ENCODE measurements at regions not wholly inside any gene's neighbourhood (a gene's known extent, or its start where the extent isn't known, plus 50 kb on each side); places are given as distances from the start of the nearest gene placed in this dataset.
"Not testable (repeated sequence)": the region's sequence is repeated elsewhere in the genome, so short reads cannot be mapped to it uniquely, and the experiment has no call there.

DNA sequence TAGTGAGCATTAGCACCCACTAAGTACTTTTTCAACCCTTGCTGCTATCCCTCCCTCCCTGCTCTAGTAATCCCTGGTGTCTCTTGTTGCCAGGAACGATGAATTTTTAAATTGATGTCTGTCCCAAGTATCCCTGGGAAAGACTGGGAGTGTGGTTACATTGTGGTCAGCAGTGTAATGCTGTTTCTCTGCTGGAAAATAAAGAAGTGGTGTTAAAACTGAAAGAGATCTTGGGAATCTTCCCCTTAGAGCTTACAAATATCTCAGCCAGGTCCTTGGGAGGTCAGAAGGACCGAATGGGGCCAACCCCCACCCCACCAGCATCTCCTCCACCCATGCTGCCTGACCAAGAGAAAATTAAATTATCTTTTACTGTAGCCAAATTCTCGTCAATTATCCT lies 174.5 kb upstream of the MXRA5 start:
- H3K4me1 ChIP-seq (ENCODE audit: control insufficient read depth, insufficient read depth, low read length), result no peaks in the 10 kb centered on the region
- no peak overlapping the region for H3K4me3 ChIP-seq (ENCODE audit: low read length)
- H3K36me3 Mint-ChIP-seq, result no peaks in the 10 kb centered on the region
- 80% methylated on average over 3 of the region's 3 CpGs for WGBS (ENCODE audit: insufficient coverage)
- DNase-seq, result no peak
- ATAC-seq, result no peak
- H3K27me3 Mint-ChIP-seq (ENCODE audit: low read depth in 2 of 2), result no peaks in the 10 kb centered on the region
- H3K27ac ChIP-seq (ENCODE audit: low read length), result no peak overlapping the region
- intact Hi-C loops (cut with micrococcal nuclease), result no loop called here
- no peaks in the 10 kb centered on the region for H3K9me3 ChIP-seq (ENCODE audit: control insufficient read depth, insufficient read depth, low read length)
- H3K36me3 ChIP-seq (ENCODE audit: control insufficient read depth, insufficient read depth, low read length), result no peaks in the 10 kb centered on the region
- no peak overlapping the region for H3K4me3 Mint-ChIP-seq
- H3K9me3 Mint-ChIP-seq, result no peaks in the 10 kb centered on the region
- H3K4me1 Mint-ChIP-seq, result no peaks in the 10 kb centered on the region
- H3K27ac Mint-ChIP-seq, result no peak overlapping the region
- no peaks in the 10 kb centered on the region for H3K27me3 ChIP-seq (ENCODE audit: control insufficient read depth, insufficient read depth, low read length)
- TF ChIP-seq, protein P1, sequence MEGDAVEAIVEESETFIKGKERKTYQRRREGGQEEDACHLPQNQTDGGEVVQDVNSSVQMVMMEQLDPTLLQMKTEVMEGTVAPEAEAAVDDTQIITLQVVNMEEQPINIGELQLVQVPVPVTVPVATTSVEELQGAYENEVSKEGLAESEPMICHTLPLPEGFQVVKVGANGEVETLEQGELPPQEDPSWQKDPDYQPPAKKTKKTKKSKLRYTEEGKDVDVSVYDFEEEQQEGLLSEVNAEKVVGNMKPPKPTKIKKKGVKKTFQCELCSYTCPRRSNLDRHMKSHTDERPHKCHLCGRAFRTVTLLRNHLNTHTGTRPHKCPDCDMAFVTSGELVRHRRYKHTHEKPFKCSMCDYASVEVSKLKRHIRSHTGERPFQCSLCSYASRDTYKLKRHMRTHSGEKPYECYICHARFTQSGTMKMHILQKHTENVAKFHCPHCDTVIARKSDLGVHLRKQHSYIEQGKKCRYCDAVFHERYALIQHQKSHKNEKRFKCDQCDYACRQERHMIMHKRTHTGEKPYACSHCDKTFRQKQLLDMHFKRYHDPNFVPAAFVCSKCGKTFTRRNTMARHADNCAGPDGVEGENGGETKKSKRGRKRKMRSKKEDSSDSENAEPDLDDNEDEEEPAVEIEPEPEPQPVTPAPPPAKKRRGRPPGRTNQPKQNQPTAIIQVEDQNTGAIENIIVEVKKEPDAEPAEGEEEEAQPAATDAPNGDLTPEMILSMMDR (IDR thresholded peaks at IDR 0.05), result no peak

DNA sequence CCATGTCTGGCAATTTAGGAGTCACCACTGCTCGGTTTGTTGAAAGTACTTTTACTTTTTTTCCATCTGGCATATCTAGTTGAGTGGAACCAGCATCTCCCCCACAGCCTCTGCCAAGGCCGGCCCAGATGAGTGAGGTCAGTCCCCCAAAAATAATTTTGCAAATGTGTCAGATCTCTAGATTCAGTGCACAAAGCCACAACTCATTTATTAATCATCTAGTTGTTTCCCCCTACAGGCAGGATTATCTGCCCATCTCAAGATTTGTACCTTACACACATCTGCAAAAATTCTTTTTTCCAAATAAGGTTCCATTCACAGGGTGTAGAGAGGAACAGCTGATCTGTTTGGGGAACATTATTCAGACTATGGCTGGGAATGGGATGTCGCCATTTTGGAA lies 174.0 kb upstream of the MXRA5 start:
- intact Hi-C loops (cut with micrococcal nuclease), result no loop called here
- TF ChIP-seq, protein P1 (IDR thresholded peaks at IDR 0.05), result no peak
- 95% methylated on average over 2 of the region's 3 CpGs for WGBS (ENCODE audit: insufficient coverage)

DNA sequence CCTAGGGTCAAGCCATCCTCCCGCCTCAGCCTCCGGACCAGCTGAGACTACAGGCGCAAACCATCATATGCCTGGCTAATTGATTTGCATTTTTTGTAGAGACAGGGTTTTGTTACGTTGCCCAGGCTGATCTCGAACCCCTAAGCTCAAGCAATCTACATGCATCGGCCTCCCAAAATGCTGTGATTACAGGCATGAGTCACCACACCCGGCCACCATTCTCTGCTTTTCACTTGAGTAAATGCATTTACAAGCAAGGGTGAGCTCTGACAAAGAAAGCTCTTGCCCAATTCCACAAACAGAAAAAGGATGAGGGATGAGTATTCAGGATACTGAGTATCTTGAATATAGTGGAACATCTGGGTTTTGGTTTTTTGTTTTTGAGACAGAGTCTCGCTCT lies 172.9 kb upstream of the MXRA5 start:
- H3K36me3 Mint-ChIP-seq; H3K9me3 ChIP-seq (ENCODE audit: control insufficient read depth, insufficient read depth, low read length); intact Hi-C loops (cut with micrococcal nuclease); H3K4me1 Mint-ChIP-seq; DNase-seq; H3K9me3 Mint-ChIP-seq; H3K4me3 ChIP-seq (ENCODE audit: low read length); ATAC-seq; H3K27me3 Mint-ChIP-seq (ENCODE audit: low read depth in 2 of 2); H3K36me3 ChIP-seq (ENCODE audit: control insufficient read depth, insufficient read depth, low read length); H3K4me1 ChIP-seq (ENCODE audit: control insufficient read depth, insufficient read depth, low read length); H3K27ac ChIP-seq (ENCODE audit: low read length); H3K27ac Mint-ChIP-seq; H3K4me3 Mint-ChIP-seq; H3K27me3 ChIP-seq (ENCODE audit: control insufficient read depth, insufficient read depth, low read length): not testable (repeated sequence)
- 90% methylated on average over 5 of the region's 8 CpGs for WGBS (ENCODE audit: insufficient coverage)

More for the DNA sequence above, 174.0 kb upstream of the MXRA5 start:
- Histone ChIP-seq H3K36me3 (ENCODE audit: control insufficient read depth, insufficient read depth, low read length) (no peaks in the 10 kb centered on the region), H3K9me3 (ENCODE audit: control insufficient read depth, insufficient read depth, low read length) (no peaks in the 10 kb centered on the region), H3K4me1 (ENCODE audit: control insufficient read depth, insufficient read depth, low read length) (no peaks in the 10 kb centered on the region), H3K4me3 (ENCODE audit: low read length) (no peak overlapping the region), H3K27ac (ENCODE audit: low read length) (no peak overlapping the region), H3K27me3 (ENCODE audit: control insufficient read depth, insufficient read depth, low read length) (no peaks in the 10 kb centered on the region)
- Mint-ChIP-seq H3K4me1 (no peaks in the 10 kb centered on the region), H3K4me3 (no peak overlapping the region), H3K27ac (no peak overlapping the region), H3K36me3 (no peaks in the 10 kb centered on the region), H3K9me3 (no peaks in the 10 kb centered on the region), H3K27me3 (ENCODE audit: low read depth in 2 of 2) (no peaks in the 10 kb centered on the region)
- ATAC-seq (no peak), DNase-seq (no peak)

DNA sequence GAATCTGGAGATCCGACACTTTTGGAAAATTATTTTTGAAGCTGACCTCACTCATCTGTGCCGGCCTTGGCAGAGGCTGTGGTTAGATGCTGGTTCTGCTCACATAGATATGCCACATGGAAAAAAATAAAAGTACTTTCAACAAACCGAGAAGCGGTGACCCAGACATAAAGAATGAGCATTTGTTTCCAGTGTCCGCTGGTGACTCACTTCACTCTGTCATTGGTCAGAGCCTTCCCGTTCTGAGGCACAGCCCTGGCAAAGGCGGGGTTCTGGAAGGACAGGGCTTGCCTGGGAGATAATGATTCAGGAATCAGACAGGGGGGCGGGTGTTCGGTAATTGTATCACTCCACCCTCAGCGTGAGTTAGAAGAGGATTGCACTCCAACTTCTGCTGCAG lies 172.4 kb upstream of the MXRA5 start:
- Mint-ChIP-seq H3K27me3 (ENCODE audit: low read depth in 2 of 2) (no peaks in the 10 kb centered on the region), H3K36me3 (no peaks in the 10 kb centered on the region), H3K4me3 (no peak overlapping the region), H3K4me1 (no peaks in the 10 kb centered on the region), H3K9me3 (no peaks in the 10 kb centered on the region), H3K27ac (no peak overlapping the region)
- no peaks in the 10 kb centered on the region for H3K4me1 ChIP-seq (ENCODE audit: control insufficient read depth, insufficient read depth, low read length)
- no peak overlapping the region for H3K4me3 ChIP-seq (ENCODE audit: low read length)
- TF ChIP-seq, protein P1 (IDR thresholded peaks at IDR 0.05), result no peak
- 86% methylated on average over 10 of the region's 10 CpGs for WGBS (ENCODE audit: insufficient coverage)
- no peak overlapping the region for H3K27ac ChIP-seq (ENCODE audit: low read length)
- no peaks in the 10 kb centered on the region for H3K36me3 ChIP-seq (ENCODE audit: control insufficient read depth, insufficient read depth, low read length)
- no peaks in the 10 kb centered on the region for H3K9me3 ChIP-seq (ENCODE audit: control insufficient read depth, insufficient read depth, low read length)
- H3K27me3 ChIP-seq (ENCODE audit: control insufficient read depth, insufficient read depth, low read length), result no peaks in the 10 kb centered on the region
- no peak for ATAC-seq
- intact Hi-C loops (cut with micrococcal nuclease), result no loop called here
- no peak for DNase-seq

All from natural killer cell (primary cell).